GM06990 (cell line): ENCODE measurements at regions not wholly inside any gene's neighbourhood (a gene's known extent, or its start where the extent isn't known, plus 50 kb on each side); places are given as distances from the start of the nearest gene placed in this dataset.
"Not testable (repeated sequence)": the region's sequence is repeated elsewhere in the genome, so short reads cannot be mapped to it uniquely, and the experiment has no call there.

Experiments
- DNase-seq: peaks from one replicate; pipeline ENCODE4 v3.0.0-alpha.2; 2011; ENCODE audit not compliant: insufficient read length; ENCODE audit errors: extremely low read depth
- H3K27me3 ChIP-seq: replicated peaks from 2 replicates; pipeline ENCODE4 v1.6.0; 2011; ENCODE audit warnings: low read length; ENCODE audit not compliant: control insufficient read depth, insufficient read depth
- H3K36me3 ChIP-seq: 2 replicates; pipeline ENCODE4 v1.5.1; 2011; ENCODE audit warnings: low read length; ENCODE audit not compliant: control insufficient read depth, insufficient read depth
- H3K4me3 ChIP-seq: replicated peaks from 2 replicates; pipeline ENCODE4 v1.5.1; 2011; ENCODE audit warnings: low read depth, mild to moderate bottlenecking, control low read depth, low read length
- TF ChIP-seq, protein P1 (sequence below): IDR thresholded peaks from 2 replicates; pipeline ENCODE4 v1.5.1; 2011; ENCODE audit warnings: low read length, control low read depth, mild to moderate bottlenecking, inconsistent platforms; ENCODE audit not compliant: insufficient read depth, poor library complexity, severe bottlenecking

DNA sequence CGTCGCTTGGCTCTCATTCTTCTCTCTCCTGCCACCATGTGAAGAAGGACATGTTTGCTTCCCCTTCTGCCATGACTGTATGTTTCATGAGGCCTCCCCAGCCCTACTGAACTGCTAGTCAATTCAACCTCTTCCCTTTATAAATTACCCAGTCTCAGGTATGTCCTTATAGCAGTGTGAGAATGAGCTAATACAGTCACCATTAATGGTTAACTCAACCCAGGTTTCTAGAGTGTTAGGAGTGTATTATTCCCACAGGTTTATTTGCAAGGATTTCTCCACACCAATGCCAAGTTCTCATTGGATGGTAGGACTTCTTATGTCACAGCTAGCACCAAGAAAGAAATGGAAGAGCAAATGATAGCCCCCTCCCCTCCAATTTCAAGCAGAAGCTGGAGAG lies 71.9 kb downstream of the DYNAP start:
- Histone ChIP-seq H3K4me3 (no peak overlapping the region), H3K36me3 (no peaks in the 10 kb centered on the region), H3K27me3 (no peaks in the 10 kb centered on the region)
- DNase-seq = no peak
- TF ChIP-seq, protein P1, sequence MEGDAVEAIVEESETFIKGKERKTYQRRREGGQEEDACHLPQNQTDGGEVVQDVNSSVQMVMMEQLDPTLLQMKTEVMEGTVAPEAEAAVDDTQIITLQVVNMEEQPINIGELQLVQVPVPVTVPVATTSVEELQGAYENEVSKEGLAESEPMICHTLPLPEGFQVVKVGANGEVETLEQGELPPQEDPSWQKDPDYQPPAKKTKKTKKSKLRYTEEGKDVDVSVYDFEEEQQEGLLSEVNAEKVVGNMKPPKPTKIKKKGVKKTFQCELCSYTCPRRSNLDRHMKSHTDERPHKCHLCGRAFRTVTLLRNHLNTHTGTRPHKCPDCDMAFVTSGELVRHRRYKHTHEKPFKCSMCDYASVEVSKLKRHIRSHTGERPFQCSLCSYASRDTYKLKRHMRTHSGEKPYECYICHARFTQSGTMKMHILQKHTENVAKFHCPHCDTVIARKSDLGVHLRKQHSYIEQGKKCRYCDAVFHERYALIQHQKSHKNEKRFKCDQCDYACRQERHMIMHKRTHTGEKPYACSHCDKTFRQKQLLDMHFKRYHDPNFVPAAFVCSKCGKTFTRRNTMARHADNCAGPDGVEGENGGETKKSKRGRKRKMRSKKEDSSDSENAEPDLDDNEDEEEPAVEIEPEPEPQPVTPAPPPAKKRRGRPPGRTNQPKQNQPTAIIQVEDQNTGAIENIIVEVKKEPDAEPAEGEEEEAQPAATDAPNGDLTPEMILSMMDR = no peak

DNA sequence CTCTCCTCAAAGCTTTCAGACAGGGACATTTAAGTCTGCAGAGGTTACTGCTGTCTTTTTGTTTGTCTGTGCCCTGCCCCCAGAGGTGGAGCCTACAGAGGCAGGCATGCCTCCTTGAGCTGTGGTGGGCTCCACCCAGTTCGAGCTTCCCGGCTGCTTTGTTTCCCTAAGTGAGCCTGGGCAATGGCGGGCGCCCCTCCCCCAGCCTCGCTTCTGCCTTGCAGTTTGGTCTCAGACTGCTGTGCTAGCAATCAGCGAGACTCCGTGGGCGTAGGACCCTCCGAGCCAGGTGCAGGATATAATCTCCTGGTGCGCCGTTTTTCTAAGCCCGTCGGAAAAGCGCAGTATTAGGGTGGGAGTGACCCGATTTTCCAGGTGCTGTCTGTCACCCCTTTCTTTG lies 78.7 kb downstream of the DYNAP start:
- not testable (repeated sequence) for H3K36me3 ChIP-seq, DNase-seq, H3K4me3 ChIP-seq, H3K27me3 ChIP-seq

DNA sequence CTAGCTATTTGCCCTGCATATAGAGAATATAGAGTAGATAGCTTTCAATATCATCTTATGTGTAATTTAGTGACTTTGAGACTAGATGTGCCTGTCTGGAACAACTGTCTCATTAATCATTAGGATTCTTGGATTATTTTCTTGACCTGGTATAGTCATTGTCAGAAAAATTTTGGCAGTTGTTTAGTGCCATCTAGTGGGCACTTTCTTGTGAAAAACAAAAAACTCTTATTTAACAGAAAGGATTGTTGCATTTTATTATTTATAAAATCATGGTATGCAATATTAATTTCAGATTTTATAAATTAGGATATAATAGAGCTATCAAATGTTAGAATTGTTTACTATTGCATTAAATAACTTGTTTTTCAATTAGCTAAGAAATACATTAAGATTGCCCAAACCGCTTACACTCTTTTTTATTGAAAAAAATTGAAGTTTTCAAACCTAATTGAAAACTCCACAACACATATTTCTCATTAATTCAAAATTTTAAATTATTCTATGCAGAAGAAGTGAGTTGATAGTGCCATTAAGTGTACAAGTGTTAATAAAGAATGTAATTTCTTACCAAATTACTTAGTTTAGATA lies 80.3 kb downstream of the DYNAP start:
- Histone ChIP-seq H3K27me3 (no peaks in the 10 kb centered on the region), H3K4me3 (no peak overlapping the region), H3K36me3 (no peaks in the 10 kb centered on the region)
- no peak for DNase-seq
- TF ChIP-seq, protein P1 = peak; percentile 36

DNA sequence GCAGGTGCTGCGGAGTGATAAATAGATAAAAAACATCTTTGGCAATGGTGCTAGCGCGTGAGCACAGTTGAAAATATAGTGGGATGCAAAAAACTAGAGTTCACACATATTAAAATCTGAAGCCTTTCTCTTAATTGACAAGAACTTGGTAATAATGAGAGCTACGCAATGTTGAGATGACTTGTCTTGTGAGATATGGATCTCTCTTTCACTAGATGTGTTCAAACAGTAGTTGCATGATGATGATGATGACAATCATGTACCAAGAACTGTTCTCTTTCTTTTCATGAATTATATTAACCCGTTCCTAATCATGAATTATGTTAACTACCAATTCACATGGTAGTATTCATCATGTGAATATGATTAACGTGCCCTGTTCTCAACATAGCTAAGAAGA lies 81.1 kb downstream of the DYNAP start:
- no peak for DNase-seq
- TF ChIP-seq, protein P1 = no peak

DNA sequence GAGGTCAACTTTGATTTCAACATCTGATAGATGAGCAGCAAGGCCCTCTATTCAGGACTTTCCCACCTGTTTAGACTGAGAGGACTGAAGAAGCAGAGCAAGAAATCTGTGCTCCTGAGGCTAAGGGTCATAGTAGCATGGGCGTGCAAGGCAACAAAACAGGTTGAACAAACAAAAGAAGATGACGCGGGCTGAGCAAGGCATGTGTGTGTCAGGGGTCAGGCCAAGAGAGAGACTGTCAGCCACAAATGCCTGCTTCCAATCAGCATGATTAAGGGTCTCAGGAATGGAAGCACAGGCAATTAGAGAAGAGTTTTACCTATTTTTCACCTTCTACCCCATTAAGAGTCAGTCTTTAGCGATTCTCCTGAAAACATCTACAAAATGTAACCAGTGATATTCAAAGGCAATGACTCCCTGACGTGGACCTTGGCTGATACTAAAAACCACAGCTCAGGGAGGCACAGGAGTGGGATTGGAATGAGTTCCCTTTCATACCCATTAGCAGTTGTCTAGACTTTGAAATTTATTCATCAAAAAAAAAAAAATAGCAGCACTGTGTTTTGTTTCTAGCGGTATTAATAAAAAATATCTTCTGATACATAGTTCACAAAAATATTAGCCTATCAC lies 81.9 kb downstream of the DYNAP start:
- Histone ChIP-seq H3K27me3 (no peaks in the 10 kb centered on the region), H3K4me3 (no peak overlapping the region), H3K36me3 (no peaks in the 10 kb centered on the region)
- TF ChIP-seq, protein P1 = no peak
- no peak for DNase-seq

More for the DNA sequence above, 81.1 kb downstream of the DYNAP start:
- Histone ChIP-seq H3K4me3 (no peak overlapping the region), H3K36me3 (no peaks in the 10 kb centered on the region), H3K27me3 (no peaks in the 10 kb centered on the region)

DNA sequence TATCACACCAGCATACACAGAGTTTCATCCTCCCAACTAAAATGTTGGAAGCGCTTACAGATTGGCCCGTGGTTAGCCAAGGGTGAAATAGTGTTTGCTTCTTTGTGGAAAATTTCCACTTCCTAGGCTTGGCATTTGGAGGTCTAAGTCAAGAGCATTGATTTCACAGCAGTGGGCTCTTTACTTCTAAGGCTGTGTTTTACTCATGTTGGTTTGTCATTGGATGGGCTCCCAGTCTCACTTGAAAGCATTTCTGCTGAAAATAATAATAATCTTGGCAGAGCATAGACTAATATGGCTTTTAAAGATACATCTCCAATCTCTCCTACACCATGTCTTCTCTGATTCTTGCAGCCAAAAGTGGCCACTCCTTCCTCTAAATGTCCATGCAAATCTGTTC lies 82.9 kb downstream of the DYNAP start:
- H3K4me3 ChIP-seq = no peak overlapping the region
- TF ChIP-seq, protein P1 = no peak
- DNase-seq = no peak
- H3K36me3 ChIP-seq = no peaks in the 10 kb centered on the region
- H3K27me3 ChIP-seq = no peaks in the 10 kb centered on the region
